ENCODE measurements at regions not wholly inside any gene's neighbourhood (a gene's known extent, or its start where the extent isn't known, plus 50 kb on each side); places are given as distances from the start of the nearest gene placed in this dataset.

GRCh38 chr7:33760146-33760545, 145.2 kb upstream of the BMPER start:
- DNase-seq, result no peak

- DNase-seq, result no peak
Measured at GRCh38 chr7:33760834-33761233, 144.5 kb upstream of the BMPER start.

- no peak for DNase-seq
Measured at GRCh38 chr7:33761449-33762080, 143.8 kb upstream of the BMPER start.

- no peak for DNase-seq
Measured at GRCh38 chr7:33762151-33762910, 143.0 kb upstream of the BMPER start.

- no peak for DNase-seq
Measured at GRCh38 chr7:33762911-33763306, 142.4 kb upstream of the BMPER start.

GRCh38 chr7:33764752-33765451, 140.4 kb upstream of the BMPER start:
- no peak for DNase-seq

- no peak for DNase-seq
Measured at GRCh38 chr7:33766405-33766804, 138.9 kb upstream of the BMPER start.

GRCh38 chr7:33769930-33770329, 135.4 kb upstream of the BMPER start:
- no peak for DNase-seq

- no peak for DNase-seq
Measured at GRCh38 chr7:33770576-33770975, 134.8 kb upstream of the BMPER start.

- no peak for DNase-seq
Measured at GRCh38 chr7:33771422-33771821, 133.9 kb upstream of the BMPER start.

- DNase-seq, result no peak
Measured at GRCh38 chr7:33773053-33773452, 132.3 kb upstream of the BMPER start.

- no peak for DNase-seq
Measured at GRCh38 chr7:33774762-33775523, 130.4 kb upstream of the BMPER start.

- DNase-seq, result no peak
Measured at GRCh38 chr7:33775790-33776189, 129.5 kb upstream of the BMPER start.

GRCh38 chr7:33776788-33777187, 128.6 kb upstream of the BMPER start:
- no peak for DNase-seq

GRCh38 chr7:33778195-33778594, 127.1 kb upstream of the BMPER start:
- DNase-seq, result no peak

GRCh38 chr7:33779216-33779615, 126.1 kb upstream of the BMPER start:
- no peak for DNase-seq

GRCh38 chr7:33781167-33781566, 124.2 kb upstream of the BMPER start:
- no peak for DNase-seq

- DNase-seq, result no peak
Measured at GRCh38 chr7:33781796-33782195, 123.5 kb upstream of the BMPER start.

GRCh38 chr7:33784000-33784399, 121.3 kb upstream of the BMPER start:
- DNase-seq, result no peak

GRCh38 chr7:33788531-33788930, 116.8 kb upstream of the BMPER start:
- no peak for DNase-seq

- DNase-seq, result no peak
Measured at GRCh38 chr7:33789871-33790630, 115.3 kb upstream of the BMPER start.

- no peak for DNase-seq
Measured at GRCh38 chr7:33790746-33791145, 114.6 kb upstream of the BMPER start.

GRCh38 chr7:33792041-33792440, 113.3 kb upstream of the BMPER start:
- no peak for DNase-seq

All from NCI-H510A (cell line).